PFSK-1 (cell line): ENCODE measurements at regions not wholly inside any gene's neighbourhood (a gene's known extent, or its start where the extent isn't known, plus 50 kb on each side); places are given as distances from the start of the nearest gene placed in this dataset.

ENCODE experiments used
- FOXP2 ChIP-seq: optimal IDR thresholded peaks from 2 replicates; pipeline ENCODE3; 2011; ENCODE audit warnings: borderline replicate concordance, control low read depth, inconsistent platforms; ENCODE audit not compliant: insufficient read depth; ENCODE audit errors: extremely low read length, extremely low read depth
- POLR2AphosphoS5 ChIP-seq: IDR thresholded peaks from 2 replicates; pipeline ENCODE4 v1.6.1; 2012; ENCODE audit warnings: low read depth, mild to moderate bottlenecking, control low read depth, low read length, moderate library complexity
- REST ChIP-seq, 2 experiments: IDR thresholded peaks; 2 replicates each; pipeline versions ENCODE4 v1.6.1 to v1.8.0; 2011 to 2012; ENCODE audit warnings: low read depth in 2 of 2, low read length in 2 of 2, control low read depth in 1 of 2, inconsistent platforms in 1 of 2, mild to moderate bottlenecking in 1 of 2, moderate library complexity in 1 of 2; ENCODE audit not compliant: insufficient read depth in 1 of 2
- SIN3A ChIP-seq: IDR thresholded peaks from 2 replicates; pipeline ENCODE4 v1.6.1; 2012; ENCODE audit warnings: mild to moderate bottlenecking, low read length, moderate library complexity, borderline replicate concordance; ENCODE audit not compliant: insufficient read depth
- TAF1 ChIP-seq: IDR thresholded peaks from 2 replicates; pipeline ENCODE4 v1.6.1; 2012; ENCODE audit warnings: low read length, control low read depth, borderline replicate concordance; ENCODE audit not compliant: insufficient read depth

GRCh38 chr3:168975576-168975975 is 687.9 kb downstream of the MECOM start:
- no peak for TF ChIP-seq POLR2AphosphoS5
- TF ChIP-seq TAF1, result no peak
- no peak for TF ChIP-seq SIN3A
- TF ChIP-seq REST (IDR thresholded peaks at IDR 0.05; ENCODE audit: insufficient read depth in 1 of 2, low read depth in 2 of 2, low read length in 2 of 2), result no peak
- TF ChIP-seq FOXP2, result no peak
